Astrocyte of the cerebellum (primary cell): ENCODE measurements at regions not wholly inside any gene's neighbourhood (a gene's known extent, or its start where the extent isn't known, plus 50 kb on each side); places are given as distances from the start of the nearest gene placed in this dataset.

Experiments used
- DNase-seq: peaks from one replicate; pipeline ENCODE4 v3.0.0-alpha.2; 2011; ENCODE audit warnings: low read depth
- H3K4me3 ChIP-seq: 2 replicates; pipeline ENCODE4 v1.5.1; 2011; ENCODE audit warnings: mild to moderate bottlenecking, low read depth, low read length, moderate library complexity
- in situ Hi-C: cut with HindIII; loops from 2 replicates; pipeline ENCODE4 v1.10.0; 2017; ENCODE audit warnings: low sequenced_read_pairs
- TF ChIP-seq, protein P1 (sequence below): IDR thresholded peaks from 2 replicates; pipeline ENCODE4 v1.5.1; 2012; ENCODE audit warnings: low read length, low read depth, moderate library complexity, mild to moderate bottlenecking; ENCODE audit errors: missing control alignments

DNA sequence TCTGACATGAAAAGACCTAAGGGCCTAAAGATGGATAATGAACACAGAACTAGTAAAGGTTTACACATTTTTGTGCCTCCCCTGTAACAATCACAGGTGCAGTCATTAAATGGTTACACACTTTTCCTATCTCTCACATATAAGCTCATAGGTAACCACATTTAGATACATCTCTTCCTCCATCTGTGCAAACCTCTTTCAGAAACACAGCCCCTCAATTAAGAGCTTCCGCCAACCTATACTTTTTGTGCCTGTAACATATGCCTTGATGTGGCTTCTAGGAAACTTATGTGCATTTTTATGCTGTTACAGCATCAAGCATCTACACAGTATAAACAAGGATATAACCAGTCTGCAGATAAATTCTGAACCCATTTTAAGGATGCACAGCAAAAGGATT lies 643.3 kb downstream of the BCL11A start:
- in situ Hi-C loops, result no loop called here
- H3K4me3 ChIP-seq, result no peak overlapping the region
- DNase-seq, result no peak
- TF ChIP-seq, protein P1, sequence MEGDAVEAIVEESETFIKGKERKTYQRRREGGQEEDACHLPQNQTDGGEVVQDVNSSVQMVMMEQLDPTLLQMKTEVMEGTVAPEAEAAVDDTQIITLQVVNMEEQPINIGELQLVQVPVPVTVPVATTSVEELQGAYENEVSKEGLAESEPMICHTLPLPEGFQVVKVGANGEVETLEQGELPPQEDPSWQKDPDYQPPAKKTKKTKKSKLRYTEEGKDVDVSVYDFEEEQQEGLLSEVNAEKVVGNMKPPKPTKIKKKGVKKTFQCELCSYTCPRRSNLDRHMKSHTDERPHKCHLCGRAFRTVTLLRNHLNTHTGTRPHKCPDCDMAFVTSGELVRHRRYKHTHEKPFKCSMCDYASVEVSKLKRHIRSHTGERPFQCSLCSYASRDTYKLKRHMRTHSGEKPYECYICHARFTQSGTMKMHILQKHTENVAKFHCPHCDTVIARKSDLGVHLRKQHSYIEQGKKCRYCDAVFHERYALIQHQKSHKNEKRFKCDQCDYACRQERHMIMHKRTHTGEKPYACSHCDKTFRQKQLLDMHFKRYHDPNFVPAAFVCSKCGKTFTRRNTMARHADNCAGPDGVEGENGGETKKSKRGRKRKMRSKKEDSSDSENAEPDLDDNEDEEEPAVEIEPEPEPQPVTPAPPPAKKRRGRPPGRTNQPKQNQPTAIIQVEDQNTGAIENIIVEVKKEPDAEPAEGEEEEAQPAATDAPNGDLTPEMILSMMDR, result no peak

DNA sequence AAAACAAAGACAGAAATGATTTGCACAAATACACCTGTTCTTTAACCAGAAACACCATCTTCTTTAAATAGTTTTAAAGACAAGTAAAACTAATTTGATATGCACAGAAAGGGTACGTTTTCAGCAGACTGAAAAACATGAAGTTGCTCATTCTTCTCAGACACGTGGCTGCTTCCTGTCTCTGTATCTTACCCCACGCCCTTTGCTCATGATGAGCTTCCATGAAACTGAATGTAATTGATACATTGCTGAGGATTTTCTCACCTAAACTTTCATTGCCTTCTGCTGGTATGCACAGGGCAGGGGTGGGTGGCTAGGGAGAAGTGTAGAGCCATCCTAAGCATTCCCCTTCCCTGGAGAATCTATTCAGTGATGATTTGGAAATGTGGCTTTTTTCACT lies 644.3 kb downstream of the BCL11A start:
- in situ Hi-C loops, result no loop called here

DNA sequence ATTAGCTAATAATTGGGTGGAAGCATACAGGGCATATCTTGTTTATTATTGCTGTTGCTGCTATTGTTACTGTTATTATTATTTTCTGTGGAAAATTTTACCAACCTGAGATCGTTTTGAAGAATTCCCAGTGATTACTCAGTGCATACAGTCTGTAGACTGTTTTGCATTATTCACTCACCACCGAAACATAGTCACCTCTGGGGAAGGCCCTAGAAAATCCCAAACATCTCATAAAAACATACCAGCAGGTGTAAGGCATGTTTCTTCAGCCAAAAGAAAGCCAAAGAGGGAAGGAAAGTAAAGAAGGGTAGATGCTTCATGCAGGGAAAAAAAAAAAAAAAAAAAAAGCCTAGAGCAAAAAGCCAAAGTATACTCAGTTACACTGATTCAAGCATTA lies 647.7 kb downstream of the BCL11A start:
- TF ChIP-seq, protein P1, result no peak
- no peak overlapping the region for H3K4me3 ChIP-seq
- no peak for DNase-seq
- in situ Hi-C loops, result no loop called here

More for the DNA sequence above, 644.3 kb downstream of the BCL11A start:
- TF ChIP-seq, protein P1, result no peak
- H3K4me3 ChIP-seq, result no peak overlapping the region
- DNase-seq, result no peak

DNA sequence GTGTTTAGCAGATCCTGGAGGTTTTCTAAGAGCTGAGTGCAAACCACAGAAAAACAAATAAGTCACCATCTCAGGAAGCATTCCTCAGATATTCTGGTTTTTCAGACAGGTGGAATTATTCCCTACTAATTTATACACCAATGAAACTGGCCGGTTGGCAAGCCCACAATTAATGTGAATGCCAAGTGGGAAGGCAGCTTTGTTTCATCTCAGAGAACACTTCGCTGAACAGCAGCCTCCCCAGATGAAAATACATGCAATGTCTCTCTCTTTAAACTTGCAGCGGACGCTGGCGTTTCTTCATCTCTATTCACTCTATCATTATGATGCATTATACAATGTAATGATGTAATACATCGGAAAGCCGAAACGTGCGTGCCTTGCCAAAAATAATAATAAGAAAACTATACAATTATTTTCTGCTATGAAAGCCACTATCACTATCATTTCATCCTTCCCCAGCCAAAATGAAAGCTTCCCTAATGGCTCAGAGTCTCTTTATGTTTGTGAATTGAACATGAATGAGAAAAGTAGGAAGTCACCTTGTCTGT lies 649.4 kb downstream of the BCL11A start:
- DNase-seq, result no peak
- in situ Hi-C loops, result no loop called here
- TF ChIP-seq, protein P1, result no peak
- H3K4me3 ChIP-seq, result no peak overlapping the region

DNA sequence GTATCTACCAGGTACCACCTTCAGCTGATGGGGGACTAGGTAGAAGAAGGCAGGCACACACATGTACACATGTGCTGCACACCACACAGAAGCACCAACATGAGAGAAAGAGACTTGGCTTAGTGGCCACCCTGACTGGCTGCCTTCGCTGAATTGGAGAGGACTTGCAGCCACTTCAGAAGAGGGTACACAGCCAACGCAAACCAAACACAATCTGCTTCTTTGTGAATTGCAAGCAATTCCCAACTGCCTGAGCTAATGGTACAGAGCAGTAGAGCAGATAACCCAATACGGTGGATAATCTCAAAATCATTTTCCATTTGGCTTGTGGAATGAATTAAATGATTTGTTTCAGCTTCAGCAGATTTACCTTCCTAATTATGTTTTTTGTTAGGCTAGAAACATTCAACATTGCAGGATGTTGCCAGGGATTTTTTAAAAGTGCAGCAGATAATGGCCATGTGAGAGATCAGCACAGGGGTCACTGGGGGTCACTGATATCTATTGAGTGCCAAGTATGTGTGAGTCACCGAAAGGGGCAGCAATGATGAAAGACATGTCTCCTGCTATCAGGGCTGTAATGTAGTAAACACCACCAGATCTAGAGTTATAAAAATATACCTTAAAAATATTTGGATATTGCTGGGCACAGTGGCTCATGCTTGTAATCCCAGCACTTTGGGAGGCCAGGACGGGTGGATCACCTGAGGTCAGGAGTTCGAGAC lies 652.6 kb downstream of the BCL11A start:
- DNase-seq, result no peak
- no peak overlapping the region for H3K4me3 ChIP-seq
- in situ Hi-C loops, result no loop called here
- TF ChIP-seq, protein P1, result no peak

DNA sequence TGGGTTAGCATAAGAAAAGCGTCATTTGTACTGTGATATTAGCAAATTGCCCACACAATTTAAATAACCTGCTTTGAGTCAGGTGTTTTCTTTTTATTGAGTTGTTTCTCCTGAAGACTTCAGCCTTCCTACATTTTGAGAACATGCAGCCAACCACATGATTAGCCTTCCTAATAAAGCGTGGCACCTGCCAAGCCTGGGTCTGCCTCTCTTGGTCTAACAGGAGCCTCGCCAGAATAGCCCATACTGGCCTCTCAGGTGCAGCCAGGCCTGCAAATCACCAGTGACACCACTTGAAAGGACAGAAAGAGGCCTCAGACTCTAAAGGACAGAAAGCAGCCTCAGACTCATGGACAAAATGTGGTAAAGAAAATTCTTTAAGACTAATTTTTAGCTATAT lies 653.8 kb downstream of the BCL11A start:
- TF ChIP-seq, protein P1, result no peak
- no peak for DNase-seq
- no peak overlapping the region for H3K4me3 ChIP-seq
- in situ Hi-C loops, result no loop called here
